Ovary (tissue), 7 donors: ENCODE measurements at regions not wholly inside any gene's neighbourhood (a gene's known extent, or its start where the extent isn't known, plus 50 kb on each side); places are given as distances from the start of the nearest gene placed in this dataset.

Experiments
- DNase-seq, 5 donors: peaks; one replicate each; pipeline ENCODE4 v3.0.0-alpha.2; 2019 to 2020
- H3K27ac ChIP-seq, 2 donors: fragments of 200-600 bp; one replicate each; pipeline versions ENCODE4 v1.5.1 to v1.8.0; 2019 to 2022
- H3K27me3 ChIP-seq: fragments of 200-600 bp; one replicate; pipeline ENCODE4 v1.8.0; 2022
- H3K36me3 ChIP-seq: fragments of 200-600 bp; sonication (generic); one replicate; pipeline ENCODE4 v1.5.1; 2019
- H3K4me1 ChIP-seq: one replicate; pipeline ENCODE4 v1.8.1; 2013; ENCODE audit warnings: mild to moderate bottlenecking, moderate library complexity; ENCODE audit not compliant: insufficient read depth
- H3K4me3 ChIP-seq: fragments of 200-600 bp; sonication (generic); one replicate; pipeline ENCODE4 v1.5.1; 2017
- H3K9me3 ChIP-seq, 2 donors: fragments of 200-600 bp in 1 of 2; sonication (generic) in 1 of 2; one replicate each; pipeline versions ENCODE4 v1.5.1 to v1.8.1; 2013 to 2019; ENCODE audit warnings: mild to moderate bottlenecking in 1 of 2, moderate library complexity in 1 of 2
- CTCF ChIP-seq, 3 donors: fragments of 450-650 bp in 2 of 3; fragments of 200-600 bp in 1 of 3; IDR thresholded peaks; one replicate each; pipeline versions ENCODE4 v1.5.1 to v1.8.0; 2016 to 2022; ENCODE audit warnings: antibody characterized with exemption in 3 of 3, mild to moderate bottlenecking in 1 of 3
- EP300 ChIP-seq: sonication (generic); formaldehyde crosslinking; IDR thresholded peaks from one replicate; pipeline ENCODE4 v1.6.1; 2017; ENCODE audit warnings: antibody characterized with exemption
- POLR2A ChIP-seq: fragments of 450-650 bp; IDR thresholded peaks from one replicate; pipeline ENCODE4 v1.6.1; 2017; ENCODE audit warnings: antibody characterized with exemption, mild to moderate bottlenecking, moderate library complexity
- WGBS, 3 donors: extraction: QIAGEN DNeasy Blood & Tissue Kit in 1 of 3; methylation state at CpG; one replicate each; pipeline versions ENCODE4 v1.1.5 to v1.1.7; 2013 to 2017; 5-methylcytosine and 5-hydroxymethylcytosine counted together
- intact Hi-C, 4 donors: fragments of 100-400 bp; cut with DNase I; formaldehyde crosslinking; loops; one replicate each; pipeline versions ENCODE4 v1.11.0 to v1.15.1; 2022 to 2023
- donor health status: DM: no; HTN: no; CAD: no; lungs with moderate emphysema.
- donor health status: DM: no; HTN: no; CAD: no.
- donor health status: Bipolar disorder and iron deficiency.
- donor health status: DM: no; HTN: no; CAD: no.
- donor health status: DM: yes; HTN: yes; CAD: no.

- TF ChIP-seq CTCF (IDR thresholded peaks at IDR 0.05) (no peak), EP300 (no peak), POLR2A (no peak)
- Histone ChIP-seq H3K4me1 (no peaks in the 10 kb centered on the region), H3K9me3 (no peaks in the 10 kb centered on the region), H3K27ac (no peak overlapping the region), H3K36me3 (no peaks in the 10 kb centered on the region), H3K27me3 (no peaks in the 10 kb centered on the region), H3K4me3 (no peak overlapping the region)
- intact Hi-C loops: no loop called here
- no peak for DNase-seq
- WGBS, 3 donors: 93 to 98% (median 94%) methylated on average over 3 of the region's 3 CpGs
Observed at GRCh38 chr21:20330652-20331051, 667.6 kb upstream of the NCAM2 start.

- no peaks in the 10 kb centered on the region for H3K4me1 ChIP-seq
- DNase-seq: no peak
- no peak overlapping the region for H3K27ac ChIP-seq
- WGBS, 3 donors: 62 to 86% (median 73%) methylated on average over 2 of the region's 2 CpGs
- H3K9me3 ChIP-seq: no peaks in the 10 kb centered on the region
- TF ChIP-seq CTCF (IDR thresholded peaks at IDR 0.05) (no peak), EP300 (no peak), POLR2A (no peak)
- no peaks in the 10 kb centered on the region for H3K27me3 ChIP-seq
- H3K4me3 ChIP-seq: no peak overlapping the region
- intact Hi-C loops: no loop called here
- H3K36me3 ChIP-seq: no peaks in the 10 kb centered on the region
Observed at GRCh38 chr21:20334585-20334984, 663.6 kb upstream of the NCAM2 start.

GRCh38 chr21:20341431-20341830 lies 656.8 kb upstream of the NCAM2 start:
- Histone ChIP-seq H3K27me3 (no peaks in the 10 kb centered on the region), H3K9me3 (no peaks in the 10 kb centered on the region), H3K4me3 (no peak overlapping the region), H3K27ac (no peak overlapping the region), H3K36me3 (no peaks in the 10 kb centered on the region), H3K4me1 (no peaks in the 10 kb centered on the region)
- no peak for DNase-seq
- intact Hi-C loops: no loop called here
- TF ChIP-seq POLR2A (no peak), EP300 (no peak), CTCF (IDR thresholded peaks at IDR 0.05) (no peak)
- 68 to 76% (median 73%) methylated on average over 4 of the region's 4 CpGs for WGBS, 3 donors

- no peak for DNase-seq
- intact Hi-C loops: no loop called here
- Histone ChIP-seq H3K9me3 (no peaks in the 10 kb centered on the region), H3K4me3 (no peak overlapping the region), H3K36me3 (no peaks in the 10 kb centered on the region), H3K27ac (no peak overlapping the region), H3K4me1 (no peaks in the 10 kb centered on the region), H3K27me3 (no peaks in the 10 kb centered on the region)
- TF ChIP-seq CTCF (IDR thresholded peaks at IDR 0.05) (no peak), POLR2A (no peak), EP300 (no peak)
- 81 to 84% (median 84%) methylated on average over 5 of the region's 5 CpGs for WGBS, 3 donors
Observed at GRCh38 chr21:20343186-20343585, 655.0 kb upstream of the NCAM2 start.

GRCh38 chr21:20351138-20351537 lies 647.1 kb upstream of the NCAM2 start:
- no peak for TF ChIP-seq CTCF (IDR thresholded peaks at IDR 0.05)
- TF ChIP-seq EP300: no peak
- TF ChIP-seq POLR2A: no peak
- WGBS, 3 donors: 65 to 84% (median 81%) methylated on average over 4 of the region's 4 CpGs
- H3K27ac ChIP-seq: no peak overlapping the region
- no peak overlapping the region for H3K4me3 ChIP-seq
- H3K27me3 ChIP-seq: no peaks in the 10 kb centered on the region
- H3K4me1 ChIP-seq: no peaks in the 10 kb centered on the region
- no peak for DNase-seq
- intact Hi-C loops: no loop called here
- H3K9me3 ChIP-seq: no peaks in the 10 kb centered on the region
- no peaks in the 10 kb centered on the region for H3K36me3 ChIP-seq
